LNCAP (cell line): ENCODE measurements at regions not wholly inside any gene's neighbourhood (a gene's known extent, or its start where the extent isn't known, plus 50 kb on each side); places are given as distances from the start of the nearest gene placed in this dataset.

ENCODE experiments used
- CTCF ChIP-seq: fragments of 450-650 bp; IDR thresholded peaks from 2 replicates; pipeline ENCODE4 v1.5.1; 2017; ENCODE audit warnings: mild to moderate bottlenecking

- TF ChIP-seq CTCF: no peak
Observed at GRCh38 chr5:87850843-87851242, 417.8 kb downstream of the TMEM161B start.

GRCh38 chr5:87845734-87846133, 422.9 kb downstream of the TMEM161B start:
- no peak for TF ChIP-seq CTCF

- TF ChIP-seq CTCF: no peak
Observed at GRCh38 chr5:87844866-87845265, 423.8 kb downstream of the TMEM161B start.

- TF ChIP-seq CTCF: peak; percentile 59
Observed at GRCh38 chr5:87844449-87844848, 424.2 kb downstream of the TMEM161B start.

GRCh38 chr5:87836696-87837095, 424.0 kb upstream of the CCNH start:
- no peak for TF ChIP-seq CTCF

GRCh38 chr5:87831499-87831898, 418.8 kb upstream of the CCNH start:
- TF ChIP-seq CTCF: no peak

- TF ChIP-seq CTCF: no peak
Observed at GRCh38 chr5:87829217-87829551, 416.5 kb upstream of the CCNH start.

GRCh38 chr5:87828545-87829216, 416.0 kb upstream of the CCNH start:
- no peak for TF ChIP-seq CTCF
